ENCODE measurements at regions not wholly inside any gene's neighbourhood (a gene's known extent, or its start where the extent isn't known, plus 50 kb on each side); places are given as distances from the start of the nearest gene placed in this dataset.

DNA sequence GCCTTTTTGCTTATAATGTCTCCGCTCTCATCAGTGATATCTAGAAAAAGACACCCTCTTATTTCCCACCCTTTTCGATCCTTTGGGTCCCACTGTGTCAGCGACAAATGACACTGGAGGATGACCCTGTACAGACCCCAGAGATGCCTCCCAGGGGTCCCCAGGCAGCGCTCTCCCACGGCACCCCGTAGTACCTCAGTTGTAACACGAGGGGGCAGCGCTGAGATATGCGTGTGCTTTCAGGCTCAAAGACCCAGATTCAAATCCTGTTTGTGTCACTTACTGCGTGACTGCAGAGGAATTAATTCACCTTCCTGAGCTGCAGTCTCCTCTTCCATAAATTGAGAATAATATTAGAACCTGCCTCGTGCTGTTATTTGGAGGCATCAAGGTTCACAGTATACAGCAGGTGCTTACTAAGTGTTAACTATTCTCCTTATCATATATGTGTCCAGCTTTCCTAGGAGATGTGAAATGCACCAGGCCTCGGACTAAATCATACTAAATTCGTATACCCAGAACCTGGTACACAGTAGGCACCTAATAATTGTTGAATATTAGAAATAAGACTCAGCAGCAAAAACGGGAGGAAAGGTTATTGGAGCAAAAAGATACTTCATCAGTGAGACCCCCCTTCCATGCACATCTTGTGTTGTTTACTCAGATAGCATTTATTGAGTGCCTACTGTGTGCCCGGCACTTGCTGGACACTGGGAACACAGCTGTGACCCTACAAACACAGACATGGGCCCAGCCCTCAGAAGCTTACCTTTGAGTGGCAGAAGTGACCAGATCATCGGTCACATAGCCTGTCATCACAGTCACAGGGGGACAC is 99.9 kb downstream of the PHETA1 start:
- POLR2A ChIA-PET (ENCODE audit: partially characterized antibody), result interaction anchor here (1.1 kb wide), 1 partner anchor 334 kb away, joined by 3 read pairs; no protein-coding TSS in a partner anchor
- Histone ChIP-seq H3K23me2 (ENCODE audit: low read depth, low read length) (no peaks in the 10 kb centered on the region; the same call in 1 of the 2 replicates), H2BK12ac (ENCODE audit: low read depth, low read length) (no peak overlapping the region), H2BK15ac (ENCODE audit: low read length) (no peak overlapping the region), H2BK5ac (ENCODE audit: low read depth, low read length) (no peak overlapping the region), H3K27me3 (replicated peaks in 1 of 4; ENCODE audit: control insufficient read depth in 3 of 4, extremely low read depth in 1 of 4, insufficient read depth in 3 of 4, low read length in 3 of 4) (no peaks in the 10 kb centered on the region), H3K4me2 (ENCODE audit: insufficient read depth in 1 of 2, low read depth in 2 of 2, low read length in 2 of 2) (no peak overlapping the region), H3K79me1 (ENCODE audit: low read depth, low read length) (no peaks in the 10 kb centered on the region), H2BK120ac (replicated peaks; ENCODE audit: low read depth, low read length) (no peak overlapping the region), H2BK20ac (ENCODE audit: low read length) (no peak overlapping the region), H4K5ac (ENCODE audit: insufficient read length, low read depth, low read length) (no peak overlapping the region), H3K4me3 (ENCODE audit: extremely low read depth in 1 of 4, insufficient read depth in 2 of 4, low read depth in 3 of 4, low read length in 4 of 4) (no peak overlapping the region), H3K4me1 (replicated peaks in 1 of 4; ENCODE audit: control insufficient read depth in 3 of 4, insufficient read depth in 4 of 4, low read length in 3 of 4) (no peaks in the 10 kb centered on the region), H3K9ac (replicated peaks in 1 of 4; ENCODE audit: extremely low read depth in 1 of 4, low read depth in 3 of 4, low read length in 3 of 4) (no peak overlapping the region), H4K8ac (ENCODE audit: extremely low read depth, insufficient read depth, low read length) (no peak overlapping the region), H2AFZ (ENCODE audit: low read length) (no peak overlapping the region), H3K14ac (ENCODE audit: insufficient read length) (no peak overlapping the region), H2AK5ac (ENCODE audit: low read depth, low read length) (no peak overlapping the region), H3K9me3 (ENCODE audit: insufficient read depth in 2 of 2, low read depth in 1 of 2, low read length in 1 of 2) (no peaks in the 10 kb centered on the region), H3K18ac (ENCODE audit: extremely low read depth, low read length) (no peak overlapping the region), H3K27ac (ENCODE audit: low read depth, low read length) (no peak overlapping the region), H4K91ac (replicated peaks; ENCODE audit: insufficient read length, low read length) (no peak overlapping the region), H4K20me1 (replicated peaks in 1 of 2; ENCODE audit: control insufficient read depth in 1 of 2, insufficient read depth in 2 of 2, low read length in 2 of 2) (peaks cover 0 to 2% of the 10 kb centered on the region in 2 experiments), H3K56ac (replicated peaks; ENCODE audit: insufficient read length, low read depth, low read length) (no peak overlapping the region), H3K23ac (ENCODE audit: insufficient read length) (no peak overlapping the region), H3K4ac (replicated peaks; ENCODE audit: insufficient read length, low read depth, low read length) (no peak overlapping the region), H3K79me2 (ENCODE audit: control insufficient read depth in 1 of 2, insufficient read depth in 2 of 2, low read length in 2 of 2) (no peaks in the 10 kb centered on the region), H3K36me3 (ENCODE audit: control insufficient read depth in 2 of 4, insufficient read depth in 4 of 4, low read length in 3 of 4) (no peaks in the 10 kb centered on the region)
- CTCF ChIA-PET (ENCODE audit: partially characterized antibody), result interaction anchor here (0.6 to 20.5 kb wide), 32 partner anchors 9 to 375 kb away, joined by 3 to 285 read pairs (median 4); no protein-coding TSS in a partner anchor
- 70% methylated on average over 16 of the region's 16 CpGs; no CpG with 5 or more reads in 1 of the 2 experiments for WGBS, 2 experiments (ENCODE audit: extremely low coverage in 1 of 2, insufficient coverage in 1 of 2, insufficient read length in 1 of 2, insufficient replicate concordance in 2 of 2, low coverage in 1 of 2, low lambda C conversion rate in 2 of 2, missing lambda C conversion rate in 1 of 2)
- DNase-seq (ENCODE audit: low read depth in 1 of 2, low spot score in 2 of 2) (peak in 1 of 2 experiments; percentile 81), FAIRE-seq (peak; percentile 90)
- TF ChIP-seq, protein P1, sequence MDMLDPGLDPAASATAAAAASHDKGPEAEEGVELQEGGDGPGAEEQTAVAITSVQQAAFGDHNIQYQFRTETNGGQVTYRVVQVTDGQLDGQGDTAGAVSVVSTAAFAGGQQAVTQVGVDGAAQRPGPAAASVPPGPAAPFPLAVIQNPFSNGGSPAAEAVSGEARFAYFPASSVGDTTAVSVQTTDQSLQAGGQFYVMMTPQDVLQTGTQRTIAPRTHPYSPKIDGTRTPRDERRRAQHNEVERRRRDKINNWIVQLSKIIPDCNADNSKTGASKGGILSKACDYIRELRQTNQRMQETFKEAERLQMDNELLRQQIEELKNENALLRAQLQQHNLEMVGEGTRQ (IDR thresholded peaks at IDR 0.05; ENCODE audit: low read length), result no peak
- peak; percentile 83 to 93 (median 86) for TF ChIP-seq CTCF (IDR thresholded peaks at IDR 0.05; ENCODE audit: control extremely low read depth in 1 of 3, insufficient read depth in 1 of 3, low read depth in 1 of 3, low read length in 3 of 3)
- no peak for TF ChIP-seq JUN (IDR thresholded peaks at IDR 0.05; ENCODE audit: low read depth, low read length)
- TF ChIP-seq RAD21 (IDR thresholded peaks at IDR 0.05 in 1 of 2, conservative IDR thresholded peaks at IDR 0.05 in 1 of 2; ENCODE audit: low read depth in 2 of 2, low read length in 2 of 2), result peak; percentile 62 to 75
- TF ChIP-seq NRF1 (IDR thresholded peaks at IDR 0.05; ENCODE audit: low read depth, low read length), result no peak
- TF ChIP-seq KDM1A (IDR thresholded peaks at IDR 0.05; ENCODE audit: borderline replicate concordance, low read length), result peak; percentile 83; the same call in 1 of the 2 replicates
- TF ChIP-seq MAX (IDR thresholded peaks at IDR 0.05), result peak; percentile 26; the same call in 1 of the 2 replicates
